ENCODE measurements at regions not wholly inside any gene's neighbourhood (a gene's known extent, or its start where the extent isn't known, plus 50 kb on each side); places are given as distances from the start of the nearest gene placed in this dataset.

DNA sequence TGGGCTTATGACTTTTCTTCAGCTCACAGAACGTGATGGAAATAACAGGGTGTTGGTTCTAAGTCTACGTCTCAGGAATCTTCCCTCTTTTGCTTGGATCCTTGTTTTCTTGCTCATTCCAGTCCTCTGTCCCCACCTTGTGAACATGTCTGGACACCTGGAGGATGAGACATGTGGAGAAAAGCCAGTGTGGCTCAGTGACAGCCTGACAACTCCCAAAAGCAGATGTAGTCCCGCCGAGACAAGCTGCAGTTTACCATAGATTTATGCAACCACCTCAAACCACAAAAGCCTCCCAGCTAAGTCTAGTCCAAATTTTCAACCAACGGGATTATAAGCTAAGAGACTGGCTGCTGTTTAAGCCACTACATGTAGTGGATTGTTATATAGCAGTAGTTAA, 476.1 kb downstream of the SH2D4B start:
- TF ChIP-seq EZH2 (IDR thresholded peaks at IDR 0.05) (no peak), POLR2AphosphoS5 (IDR thresholded peaks at IDR 0.05; ENCODE audit: borderline replicate concordance, low read depth, low read length) (no peak)
